IMR-90 (cell line): ENCODE measurements at regions not wholly inside any gene's neighbourhood (a gene's known extent, or its start where the extent isn't known, plus 50 kb on each side); places are given as distances from the start of the nearest gene placed in this dataset.

Experiments used
- ATAC-seq: fragments of 200-7000 bp; cut with Tn5 transposase; 2 replicates; pipeline ENCODE4 v1.9.1; 2020; ENCODE audit warnings: low read depth, mild to moderate bottlenecking, moderate library complexity
- BruUV-seq: library from RNA; stranded (reverse); fragments of 400-500 nt; replicated peaks from 2 replicates; lab custom pipeline; 2021; lab: Mats Ljungman, UMichigan
- CTCF ChIA-PET: fragments of 300-600 bp; formaldehyde crosslinking; extraction: SDS; loops from one replicate; lab custom pipeline; 2021; ENCODE audit warnings: antibody characterized with exemption; lab: Yijun Ruan, JAX
- POLR2A ChIA-PET: fragments of 300-600 bp; sonication (Branson Sonifier 250); formaldehyde crosslinking; loops from one replicate; lab custom pipeline; 2022; ENCODE audit warnings: antibody characterized with exemption; ENCODE audit not compliant: unreplicated experiment; lab: Charles Lee
- DNase-seq: peaks from one replicate; pipeline ENCODE4 v3.0.0; 2013
- H2AFZ ChIP-seq: replicated peaks from 2 replicates; pipeline ENCODE3; 2013; ENCODE audit warnings: low read length, mild to moderate bottlenecking; ENCODE audit not compliant: poor library complexity
- H2AK5ac ChIP-seq: 2 replicates; pipeline ENCODE4 v1.6.1; 2013; ENCODE audit warnings: low read depth, low read length, inconsistent platforms
- H2AK9ac ChIP-seq: replicated peaks from 2 replicates; pipeline ENCODE3; 2013; ENCODE audit warnings: mild to moderate bottlenecking, low read depth, low read length, moderate library complexity; ENCODE audit not compliant: poor library complexity
- H2BK120ac ChIP-seq: 2 replicates; pipeline ENCODE4 v1.6.1; 2013; ENCODE audit warnings: low read depth, low read length, inconsistent platforms
- H2BK15ac ChIP-seq: 3 replicates; pipeline ENCODE4 v1.6.1; 2013; ENCODE audit warnings: low read depth, low read length, inconsistent platforms
- H2BK20ac ChIP-seq: 2 replicates; pipeline ENCODE4 v1.6.1; 2013; ENCODE audit warnings: low read depth, mild to moderate bottlenecking, inconsistent platforms, low read length, moderate library complexity
- H2BK5ac ChIP-seq: 2 replicates; pipeline ENCODE4 v1.6.1; 2013; ENCODE audit warnings: mild to moderate bottlenecking, low read depth, low read length, inconsistent platforms; ENCODE audit not compliant: poor library complexity, severe bottlenecking
- H3K14ac ChIP-seq: replicated peaks from 2 replicates; pipeline ENCODE4 v1.6.1; 2013; ENCODE audit warnings: low read depth, low read length, inconsistent platforms
- H3K18ac ChIP-seq: 2 replicates; pipeline ENCODE4 v1.6.1; 2013; ENCODE audit warnings: low read depth, low read length, control low read depth
- H3K23ac ChIP-seq: 2 replicates; pipeline ENCODE4 v1.6.1; 2013; ENCODE audit warnings: low read depth, low read length, inconsistent platforms
- H3K27ac ChIP-seq: 2 replicates; pipeline ENCODE4 v1.5.1; 2013; ENCODE audit warnings: mild to moderate bottlenecking, control low read depth, low read length; ENCODE audit not compliant: insufficient read depth
- H3K27me3 ChIP-seq: 2 replicates; pipeline ENCODE4 v1.6.1; 2013; ENCODE audit warnings: low read length; ENCODE audit not compliant: control insufficient read depth, insufficient read depth
- H3K36me3 ChIP-seq: 2 replicates; pipeline ENCODE4 v1.6.1; 2013; ENCODE audit warnings: low read length, mixed read lengths; ENCODE audit not compliant: control insufficient read depth, insufficient read depth
- H3K4ac ChIP-seq: 2 replicates; pipeline ENCODE4 v1.6.1; 2013; ENCODE audit warnings: low read depth, low read length, inconsistent platforms
- H3K4me1 ChIP-seq: 2 replicates; pipeline ENCODE4 v1.6.1; 2013; ENCODE audit warnings: low read length, mixed read lengths; ENCODE audit not compliant: control insufficient read depth, insufficient read depth
- H3K4me2 ChIP-seq: 2 replicates; pipeline ENCODE4 v1.6.1; 2013; ENCODE audit warnings: low read depth, mild to moderate bottlenecking, control low read depth, low read length, moderate library complexity
- H3K4me3 ChIP-seq: 2 replicates; pipeline ENCODE4 v1.5.1; 2013; ENCODE audit warnings: low read depth, mild to moderate bottlenecking, control low read depth, low read length, moderate library complexity; ENCODE audit not compliant: insufficient read depth
- H3K56ac ChIP-seq: 2 replicates; pipeline ENCODE4 v1.6.1; 2013; ENCODE audit warnings: low read length, inconsistent platforms; ENCODE audit not compliant: insufficient read depth; ENCODE audit errors: extremely low read depth
- H3K79me1 ChIP-seq, 2 experiments: 2 replicates each; pipeline ENCODE4 v1.6.1; 2013; ENCODE audit warnings: low read length in 2 of 2, inconsistent platforms in 1 of 2, low read depth in 1 of 2
- H3K9ac ChIP-seq: 2 replicates; pipeline ENCODE4 v1.6.1; 2013; ENCODE audit warnings: low read depth, low read length, control low read depth
- H3K9me1 ChIP-seq: 2 replicates; pipeline ENCODE4 v1.6.1; 2013; ENCODE audit warnings: low read length, inconsistent platforms; ENCODE audit not compliant: insufficient read depth
- H3K9me3 ChIP-seq: 2 replicates; pipeline ENCODE4 v1.6.1; 2013; ENCODE audit warnings: low read length; ENCODE audit not compliant: control insufficient read depth, insufficient read depth
- H4K20me1 ChIP-seq: 2 replicates; pipeline ENCODE4 v1.6.1; 2013; ENCODE audit warnings: low read length, inconsistent platforms; ENCODE audit not compliant: insufficient read depth
- H4K5ac ChIP-seq: 2 replicates; pipeline ENCODE4 v1.6.1; 2013; ENCODE audit warnings: mild to moderate bottlenecking, low read depth, low read length, control low read depth
- H4K8ac ChIP-seq, 2 experiments: 2 replicates each; pipeline ENCODE4 v1.6.1; 2013; ENCODE audit warnings: low read depth in 2 of 2, low read length in 2 of 2, control low read depth in 1 of 2, inconsistent platforms in 1 of 2
- H4K91ac ChIP-seq: 2 replicates; pipeline ENCODE4 v1.6.1; 2013; ENCODE audit warnings: low read depth, low read length, inconsistent platforms; ENCODE audit not compliant: insufficient read depth
- MXI1 ChIP-seq: IDR thresholded peaks from 2 replicates; pipeline ENCODE4 v1.6.1; 2012; ENCODE audit warnings: low read depth, mild to moderate bottlenecking, low read length, moderate library complexity, borderline replicate concordance
- SMC3 ChIP-seq: fragments of 150-350 bp; IDR thresholded peaks from 2 replicates; pipeline ENCODE4 v1.6.1; 2016; ENCODE audit warnings: low read depth, mild to moderate bottlenecking, antibody characterized with exemption, low read length, moderate library complexity
- WGBS, 2 experiments: methylation state at CpG; one replicate each; pipeline versions ENCODE4 v1.1.5 to v1.1.7; 2013; ENCODE audit warnings: missing lambda C conversion rate in 2 of 2; ENCODE audit not compliant: insufficient read length in 1 of 2; ENCODE audit errors: extremely low coverage in 2 of 2; 5-methylcytosine and 5-hydroxymethylcytosine counted together
- dilution Hi-C: fragments of 300-500 bp; cut with HindIII; formaldehyde crosslinking; loops from one replicate; pipeline ENCODE4 v1.14.3; 2018; ENCODE audit warnings: low sequenced_read_pairs; ENCODE audit not compliant: unreplicated experiment
- in situ Hi-C: fragments of 300-500 bp; cut with MboI; formaldehyde crosslinking; loops from 3 replicates; pipeline ENCODE4 v1.14.3; 2019; ENCODE audit warnings: low sequenced_read_pairs, inconsistent platforms, mixed read lengths
- intact Hi-C: fragments of 100-400 bp; cut with micrococcal nuclease; formaldehyde crosslinking; loops from 2 replicates; pipeline ENCODE4 v1.10.0; 2022
- TF ChIP-seq, protein P1 (sequence below): conservative IDR thresholded peaks from 2 replicates; pipeline ENCODE4 v1.5.1; 2012; ENCODE audit warnings: mild to moderate bottlenecking, low read depth, low read length, improper control_type of control experiment

GRCh38 chr2:61633250-61633649 lies 95.1 kb upstream of the XPO1 start:
- Histone ChIP-seq H3K18ac (no peak overlapping the region), H2BK20ac (no peak overlapping the region), H3K14ac (no peak overlapping the region), H3K27ac (no peak overlapping the region), H2AFZ (no peak overlapping the region), H3K4ac (no peak overlapping the region), H3K36me3 (no peaks in the 10 kb centered on the region), H3K27me3 (no peaks in the 10 kb centered on the region), H2BK15ac (no peak overlapping the region), H3K79me1 (no peaks in the 10 kb centered on the region), H3K9ac (no peak overlapping the region), H3K23ac (no peak overlapping the region), H4K91ac (no peak overlapping the region), H2AK9ac (no peak overlapping the region), H4K5ac (no peak overlapping the region), H3K4me3 (no peak overlapping the region), H2BK5ac (no peak overlapping the region), H3K9me3 (no peaks in the 10 kb centered on the region), H3K4me1 (peaks cover 3% of the 10 kb centered on the region), H4K8ac (no peak overlapping the region), H3K4me2 (no peak overlapping the region), H3K9me1 (no peaks in the 10 kb centered on the region), H4K20me1 (no peaks in the 10 kb centered on the region), H2AK5ac (no peak overlapping the region), H2BK120ac (no peak overlapping the region), H3K56ac (no peak overlapping the region)
- ChIA-PET POLR2A (no interaction called here), CTCF (no interaction called here)
- WGBS, 2 experiments = no CpG with 5 or more reads among the region's 2 CpGs
- intact Hi-C loops = no loop called here
- ATAC-seq = no peak
- BruUV-seq = no TSS peak
- in situ Hi-C loops = no loop called here
- TF ChIP-seq MXI1 (no peak), SMC3 (0 out of 2 replicates have a peak, but pooled peaks have one; percentile 15)
- TF ChIP-seq, protein P1, sequence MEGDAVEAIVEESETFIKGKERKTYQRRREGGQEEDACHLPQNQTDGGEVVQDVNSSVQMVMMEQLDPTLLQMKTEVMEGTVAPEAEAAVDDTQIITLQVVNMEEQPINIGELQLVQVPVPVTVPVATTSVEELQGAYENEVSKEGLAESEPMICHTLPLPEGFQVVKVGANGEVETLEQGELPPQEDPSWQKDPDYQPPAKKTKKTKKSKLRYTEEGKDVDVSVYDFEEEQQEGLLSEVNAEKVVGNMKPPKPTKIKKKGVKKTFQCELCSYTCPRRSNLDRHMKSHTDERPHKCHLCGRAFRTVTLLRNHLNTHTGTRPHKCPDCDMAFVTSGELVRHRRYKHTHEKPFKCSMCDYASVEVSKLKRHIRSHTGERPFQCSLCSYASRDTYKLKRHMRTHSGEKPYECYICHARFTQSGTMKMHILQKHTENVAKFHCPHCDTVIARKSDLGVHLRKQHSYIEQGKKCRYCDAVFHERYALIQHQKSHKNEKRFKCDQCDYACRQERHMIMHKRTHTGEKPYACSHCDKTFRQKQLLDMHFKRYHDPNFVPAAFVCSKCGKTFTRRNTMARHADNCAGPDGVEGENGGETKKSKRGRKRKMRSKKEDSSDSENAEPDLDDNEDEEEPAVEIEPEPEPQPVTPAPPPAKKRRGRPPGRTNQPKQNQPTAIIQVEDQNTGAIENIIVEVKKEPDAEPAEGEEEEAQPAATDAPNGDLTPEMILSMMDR = 0 out of 2 replicates have a peak, but pooled peaks have one; percentile 8
- dilution Hi-C loops = no loop called here
- no peak for DNase-seq
